ENCODE measurements at regions not wholly inside any gene's neighbourhood (a gene's known extent, or its start where the extent isn't known, plus 50 kb on each side); places are given as distances from the start of the nearest gene placed in this dataset.

DNA sequence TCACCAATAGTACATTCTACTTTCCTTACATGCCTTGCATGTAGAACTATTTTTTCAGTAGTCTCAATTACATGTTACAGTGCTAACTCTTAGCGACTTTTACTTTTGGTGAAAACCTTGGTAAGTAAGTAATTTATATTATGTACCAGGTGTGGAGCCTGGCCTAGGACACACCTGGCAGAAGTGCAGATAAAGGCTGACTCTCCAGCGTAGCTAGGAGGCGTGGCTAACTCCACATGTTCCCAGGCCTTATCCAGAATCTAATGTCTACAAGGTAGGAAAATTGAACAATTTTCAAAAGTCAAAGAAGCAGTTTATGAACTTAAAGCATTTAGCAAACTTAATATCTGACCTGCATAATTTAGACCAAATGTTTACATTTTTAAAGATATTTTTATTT, 157.4 kb downstream of the DHRS2 start:
- TF ChIP-seq, protein P1, sequence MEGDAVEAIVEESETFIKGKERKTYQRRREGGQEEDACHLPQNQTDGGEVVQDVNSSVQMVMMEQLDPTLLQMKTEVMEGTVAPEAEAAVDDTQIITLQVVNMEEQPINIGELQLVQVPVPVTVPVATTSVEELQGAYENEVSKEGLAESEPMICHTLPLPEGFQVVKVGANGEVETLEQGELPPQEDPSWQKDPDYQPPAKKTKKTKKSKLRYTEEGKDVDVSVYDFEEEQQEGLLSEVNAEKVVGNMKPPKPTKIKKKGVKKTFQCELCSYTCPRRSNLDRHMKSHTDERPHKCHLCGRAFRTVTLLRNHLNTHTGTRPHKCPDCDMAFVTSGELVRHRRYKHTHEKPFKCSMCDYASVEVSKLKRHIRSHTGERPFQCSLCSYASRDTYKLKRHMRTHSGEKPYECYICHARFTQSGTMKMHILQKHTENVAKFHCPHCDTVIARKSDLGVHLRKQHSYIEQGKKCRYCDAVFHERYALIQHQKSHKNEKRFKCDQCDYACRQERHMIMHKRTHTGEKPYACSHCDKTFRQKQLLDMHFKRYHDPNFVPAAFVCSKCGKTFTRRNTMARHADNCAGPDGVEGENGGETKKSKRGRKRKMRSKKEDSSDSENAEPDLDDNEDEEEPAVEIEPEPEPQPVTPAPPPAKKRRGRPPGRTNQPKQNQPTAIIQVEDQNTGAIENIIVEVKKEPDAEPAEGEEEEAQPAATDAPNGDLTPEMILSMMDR (IDR thresholded peaks at IDR 0.05 in 4 of 5, conservative IDR thresholded peaks at IDR 0.05 in 1 of 5), result no peak
- no peak for TF ChIP-seq POLR2A (IDR thresholded peaks at IDR 0.05)
